HCT116 (cell line): ENCODE measurements at regions not wholly inside any gene's neighbourhood (a gene's known extent, or its start where the extent isn't known, plus 50 kb on each side); places are given as distances from the start of the nearest gene placed in this dataset.

Experiments
- ATAC-seq: fragments of 200-7000 bp; cut with Tn5 transposase; 2 replicates; pipeline ENCODE4 v1.9.1; 2020; ENCODE audit warnings: mild to moderate bottlenecking, moderate library complexity
- BruUV-seq: library from RNA; stranded (reverse); fragments of 400-500 nt; replicated peaks from 2 replicates; lab custom pipeline; 2021; lab: Mats Ljungman, UMichigan
- CTCF ChIA-PET: fragments of 300-600 bp; sonication (Branson Sonifier 250); formaldehyde crosslinking; loops from one replicate; lab custom pipeline; 2021; ENCODE audit warnings: antibody characterized with exemption; lab: Charles Lee
- POLR2A ChIA-PET: fragments of 300-600, 350-600 bp; sonication (Branson Sonifier 250); formaldehyde crosslinking; loops from one replicate; lab custom pipeline; 2021; ENCODE audit warnings: antibody characterized with exemption; lab: Charles Lee
- RAD21 ChIA-PET, 2 experiments: fragments of 300-600 bp; sonication (Branson Sonifier 250); formaldehyde crosslinking; loops; one replicate each; lab custom pipeline; 2023; ENCODE audit warnings: low total read pairs in 2 of 2; ENCODE audit not compliant: uncharacterized antibody in 2 of 2, unreplicated experiment in 2 of 2, low non-redundant PET in 1 of 2; lab: Charles Lee
- DNase-seq: peaks from one replicate; pipeline ENCODE4 v3.0.0-alpha.2; 2010; ENCODE audit warnings: low read depth, low spot score
- H2AFZ ChIP-seq: fragments of 200-600 bp; shearing (Covaris generic), sonication (generic); 2 replicates; pipeline ENCODE4 v1.6.1; 2017; ENCODE audit warnings: low read depth, mixed run types, mixed read lengths, antibody characterized with exemption, low read length; ENCODE audit not compliant: poor library complexity, severe bottlenecking
- H3K27ac ChIP-seq: 2 replicates; pipeline ENCODE4 v1.5.1; 2012; ENCODE audit warnings: low read depth, low read length
- H3K27me3 ChIP-seq: fragments of 200-600 bp; sonication (generic); 2 replicates; pipeline ENCODE4 v1.6.1; 2016; ENCODE audit warnings: mixed run types, low read length, mixed read lengths; ENCODE audit not compliant: insufficient read depth
- H3K36me3 ChIP-seq, 2 experiments: fragments of 200-500 bp in 1 of 2; fragments of 200-600 bp in 1 of 2; sonication (Bioruptor generic) in 1 of 2; sonication (generic) in 1 of 2; 2 replicates each; pipeline versions ENCODE4 v1.5.1 to v1.6.1; 2014 to 2016; ENCODE audit warnings: low read length in 2 of 2, inconsistent platforms in 1 of 2, mixed read lengths in 1 of 2, mixed run types in 1 of 2; ENCODE audit not compliant: insufficient read depth in 2 of 2, control insufficient read depth in 1 of 2
- H3K4me1 ChIP-seq, 2 experiments: fragments of 200-600 bp in 1 of 2; sonication (generic) in 1 of 2; 2 replicates each; pipeline versions ENCODE4 v1.5.1 to v1.6.1; 2012 to 2017; ENCODE audit warnings: low read length in 2 of 2, inconsistent platforms in 1 of 2, mild to moderate bottlenecking in 1 of 2, mixed read lengths in 1 of 2, mixed run types in 1 of 2, moderate library complexity in 1 of 2; ENCODE audit not compliant: insufficient read depth in 2 of 2, control insufficient read depth in 1 of 2
- H3K4me2 ChIP-seq: fragments of 200-600 bp; sonication (generic); 2 replicates; pipeline ENCODE4 v1.6.1; 2017; ENCODE audit warnings: mixed run types, low read length, mixed read lengths
- H3K4me3 ChIP-seq, 2 experiments: fragments of 200-600 bp in 1 of 2; sonication (generic) in 1 of 2; replicated peaks in 1 of 2; 2 replicates each; pipeline ENCODE4 v1.5.1; 2011 to 2016; ENCODE audit warnings: low read length in 2 of 2, control low read depth in 1 of 2, low read depth in 1 of 2, mild to moderate bottlenecking in 1 of 2, mixed read lengths in 1 of 2, mixed run types in 1 of 2
- H3K79me2 ChIP-seq: fragments of 200-600 bp; sonication (generic); 2 replicates; pipeline ENCODE4 v1.6.1; 2017; ENCODE audit warnings: mild to moderate bottlenecking, mixed run types, low read length, moderate library complexity, mixed read lengths; ENCODE audit not compliant: insufficient read depth
- H3K9ac ChIP-seq: fragments of 200-600 bp; sonication (generic); 2 replicates; pipeline ENCODE4 v1.6.1; 2016; ENCODE audit warnings: low read length, mixed read lengths
- H3K9me2 ChIP-seq: fragments of 200-600 bp; sonication (generic), shearing (Covaris generic); 2 replicates; pipeline ENCODE4 v1.6.1; 2017; ENCODE audit warnings: mixed run types, mild to moderate bottlenecking, moderate library complexity; ENCODE audit not compliant: insufficient read depth
- H3K9me3 ChIP-seq, 2 experiments: fragments of 200-500 bp in 1 of 2; fragments of 200-600 bp in 1 of 2; sonication (Bioruptor generic) in 1 of 2; sonication (generic) in 1 of 2; 2 replicates each; pipeline ENCODE4 v1.6.1; 2014 to 2017; ENCODE audit warnings: low read length in 2 of 2, mixed read lengths in 2 of 2, inconsistent platforms in 1 of 2, low read depth in 1 of 2, mild to moderate bottlenecking in 1 of 2, mixed run types in 1 of 2, moderate library complexity in 1 of 2; ENCODE audit not compliant: control insufficient read depth in 1 of 2, insufficient read depth in 1 of 2
- H4K20me1 ChIP-seq: fragments of 200-600 bp; sonication (generic), shearing (Covaris generic); 2 replicates; pipeline ENCODE4 v1.6.1; 2017; ENCODE audit warnings: mixed run types, mild to moderate bottlenecking, moderate library complexity; ENCODE audit not compliant: insufficient read depth
- CBX3 ChIP-seq: IDR thresholded peaks from 2 replicates; pipeline ENCODE4 v1.6.1; 2012; ENCODE audit warnings: low read depth
- EZH2phosphoT487 ChIP-seq: fragments of 200-600 bp; IDR thresholded peaks from 2 replicates; pipeline ENCODE4 v1.6.1; 2018; ENCODE audit warnings: antibody characterized with exemption, borderline replicate concordance
- FOSL1 ChIP-seq: IDR thresholded peaks from 2 replicates; pipeline ENCODE4 v1.6.1; 2012; ENCODE audit warnings: low read depth
- POLR2A ChIP-seq: IDR thresholded peaks from 2 replicates; pipeline ENCODE4 v1.7.0; 2011; ENCODE audit warnings: borderline replicate concordance; ENCODE audit not compliant: insufficient read depth, insufficient read length; ENCODE audit errors: extremely low read depth
- POLR2AphosphoS5 ChIP-seq: IDR thresholded peaks from 2 replicates; pipeline ENCODE4 v1.6.1; 2011; ENCODE audit warnings: mild to moderate bottlenecking, low read depth, low read length, moderate library complexity
- RAD21 ChIP-seq: IDR thresholded peaks from 2 replicates; pipeline ENCODE4 v1.6.1; 2012; ENCODE audit warnings: low read depth, mild to moderate bottlenecking
- SP1 ChIP-seq: IDR thresholded peaks from 2 replicates; pipeline ENCODE4 v1.6.1; 2012; ENCODE audit warnings: low read depth
- intact Hi-C: fragments of 100-400 bp; cut with micrococcal nuclease; formaldehyde crosslinking; loops from 2 replicates; pipeline ENCODE4 v1.10.0; 2022
- TF ChIP-seq, protein P1 (sequence below): IDR thresholded peaks from 2 replicates; pipeline ENCODE4 v1.6.1; 2012; ENCODE audit warnings: low read depth
- TF ChIP-seq, protein P2 (sequence below): IDR thresholded peaks from 2 replicates; pipeline ENCODE4 v1.6.1; 2012

DNA sequence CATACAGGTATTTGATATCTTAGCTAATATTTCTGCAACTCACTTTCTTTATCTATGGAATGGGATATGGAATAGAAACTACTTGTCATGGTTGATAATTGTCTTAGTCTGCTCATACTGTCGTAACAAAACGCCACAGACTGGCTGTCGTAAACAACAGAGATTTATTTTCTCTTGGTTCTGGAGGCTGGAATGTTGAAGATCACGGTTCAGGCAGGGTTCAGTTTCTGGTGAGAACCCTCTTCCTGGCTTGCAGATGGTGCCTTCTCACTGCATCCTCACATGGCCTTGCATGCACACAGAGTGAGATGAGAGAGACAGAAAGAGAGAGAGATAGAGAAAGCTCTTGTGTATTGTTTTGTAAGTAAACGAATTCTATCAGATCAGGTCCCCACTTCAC, 332.7 kb upstream of the MAGI2 start:
- H3K9me2 ChIP-seq, result no peaks in the 10 kb centered on the region
- no peaks in the 10 kb centered on the region for H3K79me2 ChIP-seq
- H2AFZ ChIP-seq, result no peak overlapping the region
- no peak overlapping the region for H3K9ac ChIP-seq
- no peak overlapping the region for H3K4me3 ChIP-seq
- no peaks in the 10 kb centered on the region for H3K4me1 ChIP-seq
- H4K20me1 ChIP-seq, result no peaks in the 10 kb centered on the region
- CTCF ChIA-PET, result no interaction called here
- POLR2A ChIA-PET, result no interaction called here
- no peak overlapping the region for H3K27ac ChIP-seq
- no peaks in the 10 kb centered on the region for H3K36me3 ChIP-seq
- DNase-seq (no peak), ATAC-seq (no peak)
- intact Hi-C loops, result no loop called here
- no peaks in the 10 kb centered on the region for H3K9me3 ChIP-seq
- no peak overlapping the region for H3K4me2 ChIP-seq
- H3K27me3 ChIP-seq, result no peaks in the 10 kb centered on the region
- TF ChIP-seq SP1, result no peak
- TF ChIP-seq, all 23 proteins: peak for 0
- RAD21 ChIA-PET, result no interaction called here
- no TSS peak for BruUV-seq

DNA sequence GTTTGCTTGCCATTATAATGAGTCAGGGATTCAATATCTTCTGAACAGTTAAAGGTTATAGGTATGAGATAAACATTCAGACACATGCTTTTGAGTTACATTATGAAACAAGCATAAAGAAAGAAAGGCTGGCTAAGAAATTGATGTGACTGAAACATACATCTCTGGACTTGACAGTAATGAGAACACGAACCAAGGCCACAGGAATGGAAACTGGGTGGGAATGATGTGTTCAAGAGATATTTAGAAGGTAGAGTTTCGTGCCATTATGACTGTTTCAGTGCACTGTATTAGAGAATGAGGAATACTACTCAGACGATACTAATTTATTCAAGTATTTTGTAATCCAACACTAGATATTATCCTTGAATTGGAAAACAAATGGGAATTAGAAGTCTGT, 332.1 kb upstream of the MAGI2 start:
- Histone ChIP-seq H3K4me3 (no peak overlapping the region), H3K79me2 (no peaks in the 10 kb centered on the region), H3K9me2 (no peaks in the 10 kb centered on the region), H3K4me2 (no peak overlapping the region), H4K20me1 (no peaks in the 10 kb centered on the region), H3K36me3 (no peaks in the 10 kb centered on the region), H2AFZ (no peak overlapping the region), H3K27ac (no peak overlapping the region), H3K9me3 (no peaks in the 10 kb centered on the region), H3K9ac (no peak overlapping the region), H3K27me3 (no peaks in the 10 kb centered on the region), H3K4me1 (no peaks in the 10 kb centered on the region)
- BruUV-seq, result no TSS peak
- ChIA-PET CTCF (no interaction called here), POLR2A (no interaction called here), RAD21 (no interaction called here)
- intact Hi-C loops, result no loop called here
- DNase-seq, result no peak
- ATAC-seq, result no peak
- TF ChIP-seq RAD21, result no peak
- no peak for TF ChIP-seq POLR2A
- TF ChIP-seq SP1, result no peak
- TF ChIP-seq, protein P1, sequence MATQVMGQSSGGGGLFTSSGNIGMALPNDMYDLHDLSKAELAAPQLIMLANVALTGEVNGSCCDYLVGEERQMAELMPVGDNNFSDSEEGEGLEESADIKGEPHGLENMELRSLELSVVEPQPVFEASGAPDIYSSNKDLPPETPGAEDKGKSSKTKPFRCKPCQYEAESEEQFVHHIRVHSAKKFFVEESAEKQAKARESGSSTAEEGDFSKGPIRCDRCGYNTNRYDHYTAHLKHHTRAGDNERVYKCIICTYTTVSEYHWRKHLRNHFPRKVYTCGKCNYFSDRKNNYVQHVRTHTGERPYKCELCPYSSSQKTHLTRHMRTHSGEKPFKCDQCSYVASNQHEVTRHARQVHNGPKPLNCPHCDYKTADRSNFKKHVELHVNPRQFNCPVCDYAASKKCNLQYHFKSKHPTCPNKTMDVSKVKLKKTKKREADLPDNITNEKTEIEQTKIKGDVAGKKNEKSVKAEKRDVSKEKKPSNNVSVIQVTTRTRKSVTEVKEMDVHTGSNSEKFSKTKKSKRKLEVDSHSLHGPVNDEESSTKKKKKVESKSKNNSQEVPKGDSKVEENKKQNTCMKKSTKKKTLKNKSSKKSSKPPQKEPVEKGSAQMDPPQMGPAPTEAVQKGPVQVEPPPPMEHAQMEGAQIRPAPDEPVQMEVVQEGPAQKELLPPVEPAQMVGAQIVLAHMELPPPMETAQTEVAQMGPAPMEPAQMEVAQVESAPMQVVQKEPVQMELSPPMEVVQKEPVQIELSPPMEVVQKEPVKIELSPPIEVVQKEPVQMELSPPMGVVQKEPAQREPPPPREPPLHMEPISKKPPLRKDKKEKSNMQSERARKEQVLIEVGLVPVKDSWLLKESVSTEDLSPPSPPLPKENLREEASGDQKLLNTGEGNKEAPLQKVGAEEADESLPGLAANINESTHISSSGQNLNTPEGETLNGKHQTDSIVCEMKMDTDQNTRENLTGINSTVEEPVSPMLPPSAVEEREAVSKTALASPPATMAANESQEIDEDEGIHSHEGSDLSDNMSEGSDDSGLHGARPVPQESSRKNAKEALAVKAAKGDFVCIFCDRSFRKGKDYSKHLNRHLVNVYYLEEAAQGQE, result no peak
- TF ChIP-seq POLR2AphosphoS5, result no peak
- TF ChIP-seq EZH2phosphoT487, result no peak
- no peak for TF ChIP-seq CBX3
- TF ChIP-seq FOSL1, result no peak
- TF ChIP-seq, protein P2, sequence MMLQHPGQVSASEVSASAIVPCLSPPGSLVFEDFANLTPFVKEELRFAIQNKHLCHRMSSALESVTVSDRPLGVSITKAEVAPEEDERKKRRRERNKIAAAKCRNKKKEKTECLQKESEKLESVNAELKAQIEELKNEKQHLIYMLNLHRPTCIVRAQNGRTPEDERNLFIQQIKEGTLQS, result no peak
